Urinary bladder (tissue), 3 donors: ENCODE measurements at regions not wholly inside any gene's neighbourhood (a gene's known extent, or its start where the extent isn't known, plus 50 kb on each side); places are given as distances from the start of the nearest gene placed in this dataset.
"Not testable (repeated sequence)": the region's sequence is repeated elsewhere in the genome, so short reads cannot be mapped to it uniquely, and the experiment has no call there.

Experiments used
- DNase-seq: peaks from one replicate; pipeline ENCODE4 v3.0.0-alpha.2; 2015; ENCODE audit errors: extremely low spot score
- H3K27ac ChIP-seq: one replicate; pipeline ENCODE4 v1.5.1; 2013; ENCODE audit warnings: low read depth, mild to moderate bottlenecking, moderate library complexity
- H3K36me3 ChIP-seq: one replicate; pipeline ENCODE4 v1.6.1; 2013; ENCODE audit warnings: mild to moderate bottlenecking, moderate library complexity; ENCODE audit not compliant: insufficient read depth
- H3K4me1 ChIP-seq: one replicate; pipeline ENCODE4 v1.6.1; 2013; ENCODE audit warnings: mild to moderate bottlenecking, moderate library complexity; ENCODE audit not compliant: insufficient read depth
- H3K4me3 ChIP-seq: one replicate; pipeline ENCODE4 v1.5.1; 2013; ENCODE audit warnings: low read depth, low read length
- WGBS: extraction: QIAGEN DNeasy Blood & Tissue Kit; methylation state at CpG from one replicate; pipeline ENCODE4 v1.1.7; 2013; 5-methylcytosine and 5-hydroxymethylcytosine counted together
- donor health status: healthy with polysubstance abuse.
- donor health status: healthy.

DNA sequence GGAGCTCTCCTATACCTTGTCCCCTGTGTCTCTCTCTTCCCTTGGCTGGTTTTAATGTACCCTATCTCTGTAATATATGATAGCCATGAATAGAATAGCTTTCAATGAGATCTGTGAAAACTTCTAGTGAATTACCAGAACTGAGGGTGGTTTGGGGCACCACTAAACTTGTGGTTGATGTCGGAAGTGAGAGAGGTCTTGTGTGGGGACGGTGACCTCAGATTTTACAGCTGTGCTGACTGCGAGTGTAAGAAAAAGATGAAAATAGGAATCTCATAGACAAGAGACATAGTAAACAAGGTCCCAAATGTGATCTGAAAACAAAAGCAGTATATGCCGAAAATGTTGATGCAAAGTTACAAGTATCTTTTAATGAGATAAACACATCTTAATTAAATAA is 332.0 kb upstream of the SPHKAP start:
- H3K27ac ChIP-seq, H3K36me3 ChIP-seq, H3K4me3 ChIP-seq, H3K4me1 ChIP-seq, DNase-seq: not testable (repeated sequence)
- 91% methylated on average over 4 of the region's 4 CpGs for WGBS

DNA sequence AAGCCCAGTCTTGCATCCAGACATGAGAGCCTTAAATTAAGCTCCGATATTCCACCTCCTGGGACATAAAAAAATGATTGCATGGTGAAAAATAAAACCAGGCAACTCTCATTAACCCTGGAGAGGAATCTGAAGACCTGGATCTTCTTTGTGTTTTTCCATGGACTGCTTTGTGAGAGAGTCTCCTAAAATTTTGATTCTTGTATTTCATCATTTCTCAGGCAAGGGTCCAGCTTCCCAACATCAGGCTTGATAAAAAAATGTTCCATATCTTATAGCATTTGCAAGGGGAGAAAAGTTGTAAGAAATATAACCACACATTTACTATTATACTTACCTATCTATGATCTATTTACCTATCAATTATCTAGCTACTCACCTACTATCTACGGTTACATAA is 327.5 kb upstream of the SPHKAP start:
- no peak for DNase-seq
- H3K4me3 ChIP-seq: no peak overlapping the region
- no peaks in the 10 kb centered on the region for H3K36me3 ChIP-seq
- H3K4me1 ChIP-seq: no peaks in the 10 kb centered on the region
- WGBS: 47% methylated on average over 2 of the region's 2 CpGs
- no peak overlapping the region for H3K27ac ChIP-seq

DNA sequence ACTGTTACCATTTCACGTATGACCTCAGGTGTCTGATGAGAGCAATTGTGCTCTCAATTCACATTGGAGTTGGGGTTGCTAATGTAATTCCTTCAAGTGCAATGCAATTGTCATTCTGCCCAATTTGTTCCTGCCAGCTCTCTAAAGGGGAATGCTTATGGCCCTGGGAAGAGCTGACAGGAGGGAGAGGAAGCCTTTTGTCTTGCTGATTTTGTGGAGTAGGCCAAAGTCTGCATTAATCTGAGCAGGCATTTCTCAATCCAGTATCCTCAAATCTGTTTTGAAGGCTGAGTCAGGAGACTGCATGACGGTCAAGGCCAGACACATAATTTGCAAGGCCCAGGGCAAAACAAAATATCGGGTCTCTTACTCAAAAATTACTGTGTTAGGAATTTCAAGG is 326.4 kb upstream of the SPHKAP start:
- no peak overlapping the region for H3K27ac ChIP-seq
- H3K36me3 ChIP-seq: no peaks in the 10 kb centered on the region
- no peak for DNase-seq
- WGBS: 47% methylated on average over 3 of the region's 3 CpGs
- H3K4me3 ChIP-seq: no peak overlapping the region
- H3K4me1 ChIP-seq: no peaks in the 10 kb centered on the region

DNA sequence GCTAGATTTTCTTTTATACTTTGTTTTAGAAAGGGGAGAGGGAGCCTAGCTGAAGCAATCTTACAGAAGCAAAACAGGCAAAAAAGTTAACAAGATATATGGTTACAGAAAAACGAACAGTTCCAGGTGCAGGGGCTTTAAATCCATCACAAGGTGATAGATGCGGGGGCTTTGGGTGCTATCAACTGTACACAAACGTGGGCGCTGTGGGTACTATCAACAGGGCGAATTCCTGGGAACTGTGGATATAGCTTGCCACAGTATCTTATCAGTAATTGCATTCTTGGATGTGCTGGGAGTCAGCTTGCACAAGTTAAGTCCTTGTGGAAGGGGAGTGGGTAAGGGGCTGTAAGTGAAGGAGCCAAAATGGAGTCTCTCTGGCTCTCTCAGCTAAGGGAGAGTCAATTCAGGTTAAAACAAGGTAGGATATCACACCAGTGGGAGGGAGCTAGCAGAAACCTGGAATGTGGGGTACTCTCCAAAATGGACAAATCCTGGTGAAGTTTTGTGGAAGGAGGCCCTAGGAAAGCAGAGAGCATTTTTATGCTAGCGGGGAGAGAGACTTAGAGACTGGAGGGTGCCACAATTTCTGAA is 325.8 kb upstream of the SPHKAP start:
- Histone ChIP-seq H3K27ac (no peak overlapping the region), H3K4me3 (no peak overlapping the region), H3K36me3 (no peaks in the 10 kb centered on the region), H3K4me1 (no peaks in the 10 kb centered on the region)
- no peak for DNase-seq
- WGBS: 26% methylated on average over 6 of the region's 6 CpGs

DNA sequence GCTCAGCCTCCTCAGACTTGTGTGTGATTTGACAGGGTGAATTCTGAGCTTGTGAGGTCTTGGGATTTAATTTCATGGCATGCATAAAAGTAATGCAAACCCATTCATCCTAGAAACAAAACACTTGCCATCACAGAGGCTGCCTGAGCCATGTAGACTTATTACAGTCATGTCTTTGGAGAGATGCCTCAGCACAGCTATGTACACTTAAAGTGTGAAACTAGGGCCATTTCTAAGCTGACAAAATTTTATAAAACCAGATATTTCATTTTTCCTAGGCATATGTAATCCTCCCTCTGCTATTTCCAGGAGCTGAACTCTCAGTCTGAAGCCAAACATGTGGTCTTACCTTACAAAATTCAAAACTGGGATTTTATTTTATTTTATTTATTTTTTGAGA is 322.2 kb upstream of the SPHKAP start:
- H3K4me3 ChIP-seq: no peak overlapping the region
- no peaks in the 10 kb centered on the region for H3K4me1 ChIP-seq
- no peak overlapping the region for H3K27ac ChIP-seq
- no peaks in the 10 kb centered on the region for H3K36me3 ChIP-seq
- DNase-seq: no peak

DNA sequence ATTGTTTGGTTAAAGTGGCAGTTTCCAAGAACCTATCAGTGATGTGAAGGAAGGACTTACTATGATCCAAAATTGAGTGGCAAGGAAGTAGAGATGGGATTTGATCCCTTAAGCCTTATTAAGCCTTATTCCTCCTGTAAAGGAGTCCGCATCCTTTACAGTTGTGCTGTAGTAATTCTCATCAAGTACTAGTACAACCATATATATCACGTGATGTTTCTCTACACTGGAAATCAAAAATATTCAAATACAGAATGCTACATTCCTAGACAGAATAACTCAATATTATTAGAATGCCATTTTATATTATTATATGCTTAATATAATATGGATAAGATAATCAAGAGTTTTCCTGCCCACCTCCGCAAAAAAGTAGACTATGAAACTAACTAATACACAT is 312.4 kb upstream of the SPHKAP start:
- H3K4me3 ChIP-seq: no peak overlapping the region
- 91% methylated on average over 3 of the region's 3 CpGs for WGBS
- H3K36me3 ChIP-seq: no peaks in the 10 kb centered on the region
- no peak for DNase-seq
- no peak overlapping the region for H3K27ac ChIP-seq
- H3K4me1 ChIP-seq: no peaks in the 10 kb centered on the region

DNA sequence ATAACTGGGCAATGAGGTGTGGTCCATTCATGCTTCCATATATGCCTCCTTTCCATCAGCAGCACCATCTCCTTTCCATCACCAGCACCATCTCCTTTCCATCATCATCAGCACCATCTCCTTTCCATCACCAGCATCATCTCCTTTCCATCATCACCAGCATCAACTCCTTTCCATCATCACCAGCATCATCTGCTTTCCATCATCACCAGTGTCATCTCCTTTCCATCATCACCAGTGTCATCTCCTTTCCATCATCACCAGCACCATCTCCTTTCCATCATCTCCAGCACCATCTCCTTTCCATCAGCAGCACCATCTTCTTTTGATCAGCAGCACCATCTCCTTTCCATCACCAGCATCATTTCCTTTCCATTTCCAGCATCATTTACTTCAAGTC is 297.5 kb upstream of the SPHKAP start:
- no peaks in the 10 kb centered on the region for H3K36me3 ChIP-seq
- H3K27ac ChIP-seq: no peak overlapping the region
- H3K4me1 ChIP-seq: no peaks in the 10 kb centered on the region
- H3K4me3 ChIP-seq: no peak overlapping the region
- DNase-seq: no peak

DNA sequence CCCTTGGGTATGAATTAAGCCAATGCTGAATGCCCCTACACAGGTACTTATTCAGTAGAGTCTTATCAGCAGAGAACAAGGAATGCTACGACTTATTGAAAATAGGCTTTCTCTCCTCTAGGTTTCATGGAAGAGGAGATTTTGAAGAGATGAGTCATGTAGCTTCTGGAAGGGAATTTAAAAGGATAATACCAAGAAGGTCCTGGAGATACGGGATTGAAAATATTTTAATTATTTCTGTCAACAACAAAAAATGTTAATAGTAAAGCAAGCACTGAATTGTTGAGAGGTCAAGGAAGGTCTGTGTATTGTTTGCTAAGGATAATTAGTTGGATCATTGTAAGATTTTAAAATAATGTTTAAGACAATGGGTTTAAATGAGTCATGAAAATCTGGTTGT is 293.0 kb upstream of the SPHKAP start:
- Histone ChIP-seq H3K27ac (no peak overlapping the region), H3K4me3 (no peak overlapping the region), H3K4me1 (no peaks in the 10 kb centered on the region), H3K36me3 (no peaks in the 10 kb centered on the region)
- 38% methylated on average over 2 of the region's 2 CpGs for WGBS
- DNase-seq: no peak

DNA sequence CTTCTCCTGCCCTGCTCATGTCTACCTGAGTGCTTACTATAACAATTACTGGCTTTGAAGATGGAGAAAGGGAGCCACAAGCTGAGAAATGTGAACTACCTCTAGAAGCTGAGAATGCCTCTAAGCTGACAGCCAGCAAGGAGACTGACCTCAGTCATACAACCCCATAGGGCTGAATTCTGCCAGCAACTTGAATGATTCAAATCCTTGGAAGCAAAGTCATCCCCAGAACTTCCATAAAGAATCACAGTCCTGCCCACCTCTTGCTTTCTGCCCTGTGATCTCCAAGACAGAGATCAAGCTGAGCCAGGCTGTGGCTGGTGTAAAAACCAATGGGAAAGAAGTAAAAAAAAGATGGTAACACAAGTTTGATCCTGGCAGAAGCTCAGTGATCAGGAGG is 288.2 kb upstream of the SPHKAP start:
- Histone ChIP-seq H3K27ac (no peak overlapping the region), H3K4me3 (no peak overlapping the region), H3K36me3 (no peaks in the 10 kb centered on the region), H3K4me1 (no peaks in the 10 kb centered on the region)
- DNase-seq: no peak

DNA sequence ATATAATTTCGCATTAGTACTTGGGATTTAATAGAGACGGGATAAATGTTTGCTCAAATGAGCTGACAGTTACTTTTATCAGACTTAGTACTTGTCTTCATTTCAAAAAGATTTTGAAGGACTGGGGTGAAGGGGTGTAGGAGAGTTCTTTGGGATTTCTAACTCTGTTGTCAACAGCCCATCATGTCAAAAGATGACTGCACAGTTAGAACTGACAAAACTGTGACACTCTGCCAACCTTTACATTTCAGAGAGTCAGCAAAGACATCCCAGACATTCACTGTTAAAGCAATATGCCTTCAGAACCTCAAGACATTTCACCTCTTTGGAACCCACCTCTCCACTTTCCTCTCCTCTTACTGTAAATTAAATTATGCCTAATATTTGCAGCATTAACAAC is 285.4 kb upstream of the SPHKAP start:
- WGBS: 83% methylated on average over 2 of the region's 2 CpGs
- Histone ChIP-seq H3K27ac (no peak overlapping the region), H3K4me3 (no peak overlapping the region), H3K4me1 (no peaks in the 10 kb centered on the region), H3K36me3 (no peaks in the 10 kb centered on the region)
- DNase-seq: no peak

DNA sequence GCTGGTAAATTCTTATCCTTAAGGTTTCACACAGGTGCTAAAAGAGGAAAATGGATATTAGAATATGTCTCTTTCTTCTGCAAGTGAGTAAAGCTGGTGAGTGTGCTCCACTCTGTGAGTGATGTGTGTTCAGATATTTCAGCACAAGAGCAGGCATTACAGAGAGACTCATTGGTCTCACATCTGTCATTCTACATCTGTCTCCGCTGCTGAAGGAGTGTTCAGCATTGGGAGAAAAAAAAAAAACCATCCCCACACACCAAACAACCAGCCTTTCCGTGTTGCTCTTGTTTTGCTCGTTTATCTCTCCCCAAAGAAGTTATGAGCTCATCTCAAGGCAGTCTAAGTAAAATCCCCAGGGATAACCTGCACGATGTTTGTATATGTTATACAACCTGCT is 283.9 kb upstream of the SPHKAP start:
- Histone ChIP-seq H3K4me3 (no peak overlapping the region), H3K27ac (no peak overlapping the region), H3K36me3 (no peaks in the 10 kb centered on the region), H3K4me1 (no peaks in the 10 kb centered on the region)
- 50% methylated on average over 4 of the region's 4 CpGs for WGBS
- DNase-seq: no peak

DNA sequence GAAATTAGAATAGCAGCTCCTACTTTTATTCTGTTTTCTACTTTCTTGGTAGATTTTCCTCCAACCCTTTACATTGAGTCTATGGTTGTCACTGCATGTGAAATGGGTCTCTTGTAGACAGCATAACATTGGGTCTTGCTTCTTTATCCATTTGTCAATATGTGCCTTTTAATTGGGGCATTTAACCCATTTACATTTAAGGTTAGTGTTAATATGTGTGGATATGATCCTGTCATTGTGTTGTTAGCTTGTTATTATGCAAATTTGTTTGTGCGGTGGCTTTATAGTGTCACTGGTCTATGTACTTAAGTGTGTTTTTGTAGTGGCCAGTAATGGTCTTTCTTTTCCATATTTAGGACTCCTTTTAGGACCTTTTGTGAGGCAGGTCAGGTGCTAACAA is 276.9 kb upstream of the SPHKAP start:
- Histone ChIP-seq H3K27ac (no peak overlapping the region), H3K4me3 (no peak overlapping the region), H3K4me1 (no peaks in the 10 kb centered on the region), H3K36me3 (no peaks in the 10 kb centered on the region)
- WGBS: 96% methylated on average over 1 of the region's 1 CpG
- no peak for DNase-seq

DNA sequence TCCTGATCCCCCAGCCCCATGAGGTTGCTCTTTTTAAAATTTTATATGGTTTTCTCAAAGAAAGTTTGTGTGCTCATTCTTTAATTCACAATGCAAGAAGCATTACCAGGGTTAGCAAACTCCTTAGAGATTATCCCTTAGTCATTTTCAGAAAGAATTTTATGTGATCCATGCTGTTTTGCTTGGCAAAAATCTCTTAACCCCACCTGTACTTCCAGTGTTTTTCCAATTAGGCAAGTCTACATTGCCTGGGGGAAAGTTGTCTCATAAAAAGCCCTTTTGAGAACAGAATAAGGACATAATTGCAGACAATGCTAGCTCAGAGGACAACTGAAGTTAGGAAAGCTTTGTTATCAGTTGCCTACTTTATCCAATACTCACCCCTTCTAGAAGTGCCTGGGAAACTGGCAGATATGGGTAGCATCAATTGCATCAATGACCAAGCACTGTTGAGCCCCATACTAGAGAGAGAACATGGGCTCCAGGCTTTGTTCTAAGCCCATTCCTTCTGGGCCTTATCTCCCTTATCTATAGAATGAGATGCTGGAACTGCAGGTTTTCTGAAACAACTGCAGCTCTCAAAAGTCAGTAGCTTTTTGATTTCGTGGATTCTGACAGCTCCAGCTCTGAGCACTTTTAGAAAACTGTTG is 265.9 kb upstream of the SPHKAP start:
- Histone ChIP-seq H3K27ac (no peak overlapping the region), H3K4me1 (no peaks in the 10 kb centered on the region), H3K4me3 (no peak overlapping the region), H3K36me3 (no peaks in the 10 kb centered on the region)
- WGBS: 56% methylated on average over 1 of the region's 1 CpG
- DNase-seq: no peak

DNA sequence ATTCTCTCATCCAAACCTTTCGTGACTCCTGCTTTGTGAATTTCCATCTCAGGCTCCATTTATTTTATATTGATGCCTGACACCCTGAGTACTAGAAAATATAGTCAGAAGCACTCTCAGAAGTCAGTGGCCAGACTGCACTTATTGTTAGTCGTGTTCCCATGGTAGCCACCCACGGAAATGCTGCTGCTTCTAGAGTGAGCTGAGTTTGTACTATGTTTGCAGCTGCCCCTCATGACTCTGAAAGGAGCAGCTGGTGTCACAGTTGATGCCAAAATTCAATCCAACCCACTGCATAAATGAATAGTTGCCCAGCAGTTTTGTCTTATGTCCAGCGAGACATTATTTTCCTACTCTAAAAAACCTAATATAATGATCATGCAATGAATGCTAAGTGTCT is 265.2 kb upstream of the SPHKAP start:
- WGBS: 70% methylated on average over 4 of the region's 4 CpGs
- no peak for DNase-seq
- H3K27ac ChIP-seq: no peak overlapping the region
- no peaks in the 10 kb centered on the region for H3K36me3 ChIP-seq
- H3K4me1 ChIP-seq: no peaks in the 10 kb centered on the region
- H3K4me3 ChIP-seq: no peak overlapping the region

DNA sequence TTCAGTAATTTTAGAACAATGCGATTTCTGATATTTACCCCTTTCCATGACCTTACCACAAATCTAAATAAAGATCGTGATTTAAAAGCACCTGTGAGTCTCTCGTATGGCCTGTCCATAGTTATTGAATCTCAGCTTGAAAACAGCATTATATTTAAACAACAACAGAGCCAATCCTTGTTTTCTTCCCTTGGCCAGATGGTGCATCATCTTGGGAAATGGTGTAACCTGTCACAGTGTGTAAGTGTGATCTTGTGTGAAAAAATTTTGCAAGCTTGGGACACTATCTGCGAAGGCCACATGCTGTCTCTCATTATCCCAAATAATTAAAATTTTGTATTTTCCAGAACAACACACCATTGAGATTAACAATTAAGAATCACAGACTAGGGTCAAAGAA is 262.7 kb upstream of the SPHKAP start:
- H3K4me1 ChIP-seq: no peaks in the 10 kb centered on the region
- no peak overlapping the region for H3K27ac ChIP-seq
- H3K4me3 ChIP-seq: no peak overlapping the region
- 82% methylated on average over 4 of the region's 4 CpGs for WGBS
- no peaks in the 10 kb centered on the region for H3K36me3 ChIP-seq
- no peak for DNase-seq
